ENCODE measurements at regions not wholly inside any gene's neighbourhood (a gene's known extent, or its start where the extent isn't known, plus 50 kb on each side); places are given as distances from the start of the nearest gene placed in this dataset.

- TF ChIP-seq CTCF (IDR thresholded peaks at IDR 0.05), result no peak
- no peak for TF ChIP-seq POLR2A (IDR thresholded peaks at IDR 0.05)
Measured at GRCh38 chr1:196142111-196142640, 466.1 kb downstream of the KCNT2 start.
